K562 (cell line): ENCODE measurements at regions not wholly inside any gene's neighbourhood (a gene's known extent, or its start where the extent isn't known, plus 50 kb on each side); places are given as distances from the start of the nearest gene placed in this dataset.

Source experiments
- ATAC-seq: fragments of 200-7000 bp; cut with Tn5 transposase; 3 replicates; pipeline ENCODE4 v1.9.1; 2020; ENCODE audit warnings: moderate library complexity
- BruUV-seq: library from RNA; stranded (reverse); fragments of 400-500 nt; replicated peaks from 2 replicates; lab custom pipeline; 2021; lab: Mats Ljungman, UMichigan
- CTCF ChIA-PET: fragments of 300-600 bp; formaldehyde crosslinking; extraction: SDS; loops from one replicate; lab custom pipeline; 2021; ENCODE audit warnings: low intra/inter-chr PET ratio; lab: Yijun Ruan, JAX
- POLR2A ChIA-PET: fragments of 300-600, 350-650 bp; sonication (Branson Sonifier 250); formaldehyde crosslinking; extraction: SDS; loops from one replicate; lab custom pipeline; 2021; ENCODE audit warnings: antibody characterized with exemption, inconsistent platforms; lab: Yijun Ruan, JAX
- DNase-seq, 4 experiments: peaks; one replicate each; pipeline versions ENCODE4 v3.0.0 to v3.0.0-alpha.2; 2011 to 2018; ENCODE audit warnings: low spot score in 3 of 4, mixed read lengths in 3 of 4; ENCODE audit errors: extremely low read depth in 1 of 4
- FAIRE-seq: peaks from 2 replicates; lab custom pipeline; 2011; peaks lifted over from hg19 to GRCh38; lab: Jason Lieb, UNC
- H2AFZ ChIP-seq: 2 replicates; pipeline ENCODE4 v1.6.0; 2011; ENCODE audit warnings: low read depth, low read length, control low read depth, inconsistent platforms
- H3K27ac ChIP-seq: fragments of 200-600 bp; 3 replicates; pipeline ENCODE4 v1.8.0; 2011; ENCODE audit warnings: low read depth, mild to moderate bottlenecking, control low read depth, inconsistent platforms, low read length, moderate library complexity, mixed read lengths; ENCODE audit errors: extremely low read depth
- H3K27me3 ChIP-seq, 2 experiments: fragments of 300-600 bp in 1 of 2; 2 replicates in 1 of 2; 3 replicates in 1 of 2; pipeline versions ENCODE4 v1.6.0 to v1.8.0; 2011; ENCODE audit warnings: inconsistent platforms in 2 of 2, low read length in 2 of 2, mild to moderate bottlenecking in 1 of 2, mixed read lengths in 1 of 2, moderate library complexity in 1 of 2; ENCODE audit not compliant: control insufficient read depth in 2 of 2, insufficient read depth in 2 of 2
- H3K36me3 ChIP-seq: fragments of 300-600 bp; 3 replicates; pipeline ENCODE4 v1.8.0; 2011; ENCODE audit warnings: mild to moderate bottlenecking, low read length, inconsistent platforms; ENCODE audit not compliant: control insufficient read depth, insufficient read depth
- H3K4me1 ChIP-seq, 2 experiments: fragments of 200-600 bp in 1 of 2; replicated peaks in 1 of 2; 2 replicates in 1 of 2; 3 replicates in 1 of 2; pipeline versions ENCODE4 v1.5.1 to v1.8.0; 2011; ENCODE audit warnings: inconsistent platforms in 2 of 2, low read length in 2 of 2, mild to moderate bottlenecking in 1 of 2, mixed read lengths in 1 of 2, moderate library complexity in 1 of 2; ENCODE audit not compliant: control insufficient read depth in 2 of 2, insufficient read depth in 2 of 2
- H3K4me2 ChIP-seq: 2 replicates; pipeline ENCODE4 v1.6.1; 2011; ENCODE audit warnings: low read length, control low read depth, inconsistent platforms, mixed read lengths; ENCODE audit not compliant: insufficient read depth
- H3K4me3 ChIP-seq: fragments of 200-600 bp; sonication (generic), shearing (Covaris generic); 2 replicates; pipeline ENCODE4 v1.5.1; 2016; ENCODE audit warnings: control low read depth, inconsistent platforms
- H3K79me2 ChIP-seq: fragments of 200-600 bp; 3 replicates; pipeline ENCODE4 v1.8.0; 2011; ENCODE audit warnings: low read length, inconsistent platforms; ENCODE audit not compliant: control insufficient read depth, insufficient read depth
- H3K9ac ChIP-seq, 2 experiments: 2 replicates each; pipeline versions ENCODE4 v1.6.0 to v1.6.1; 2011; ENCODE audit warnings: low read depth in 2 of 2, low read length in 2 of 2, control low read depth in 1 of 2, inconsistent platforms in 1 of 2, mild to moderate bottlenecking in 1 of 2, mixed read lengths in 1 of 2; ENCODE audit not compliant: insufficient read depth in 1 of 2
- H3K9me1 ChIP-seq: one replicate; pipeline ENCODE4 v1.6.0; 2011; ENCODE audit warnings: inconsistent platforms, mild to moderate bottlenecking, low read length, moderate library complexity; ENCODE audit not compliant: control insufficient read depth, insufficient read depth
- H3K9me3 ChIP-seq: replicated peaks from 2 replicates; pipeline ENCODE4 v1.5.1; 2011; ENCODE audit warnings: low read depth, low read length, inconsistent platforms; ENCODE audit not compliant: control insufficient read depth, insufficient read depth
- H4K20me1 ChIP-seq: replicated peaks from 2 replicates; pipeline ENCODE4 v1.6.1; 2011; ENCODE audit warnings: low read length, inconsistent platforms, mixed read lengths; ENCODE audit not compliant: control insufficient read depth, insufficient read depth
- MCM5 ChIP-seq: fragments of 450-650 bp; IDR thresholded peaks from 2 replicates; pipeline ENCODE4 v1.6.1; 2016; ENCODE audit warnings: low read depth
- PML ChIP-seq: IDR thresholded peaks from 2 replicates; pipeline ENCODE4 v1.6.1; 2012; ENCODE audit warnings: low read length, inconsistent platforms
- SMAD4 ChIP-seq: fragments of 250-450 bp; sonication (Bioruptor Pico); conservative IDR thresholded peaks from 2 replicates; pipeline ENCODE4 v1.8.0; 2021; ENCODE audit warnings: inconsistent platforms, mild to moderate bottlenecking, moderate library complexity
- TAF15 ChIP-seq: fragments of 200-400 bp; formaldehyde crosslinking; IDR thresholded peaks from 2 replicates; pipeline ENCODE4 v1.6.1; 2017; ENCODE audit warnings: mild to moderate bottlenecking, low read depth, low read length, moderate library complexity
- YBX1 ChIP-seq: fragments of 450-650 bp; IDR thresholded peaks from 2 replicates; pipeline ENCODE4 v1.7.1; 2016; ENCODE audit warnings: mild to moderate bottlenecking
- ZNF644 ChIP-seq: fragments of 200-800 bp; sonication (Bioruptor generic); IDR thresholded peaks from 2 replicates; pipeline ENCODE4 v1.6.1; 2016; ENCODE audit warnings: low read depth, missing genetic modification characterization, missing compliant biosample characterization
- WGBS: fragments of 100-300 bp; shearing (Covaris generic); methylation state at CpG from one replicate; pipeline ENCODE4 v1.1.6; 2016; ENCODE audit warnings: low coverage, mixed read lengths; ENCODE audit not compliant: insufficient coverage; ENCODE audit errors: missing lambda C conversion rate; 5-methylcytosine and 5-hydroxymethylcytosine counted together
- in situ Hi-C: fragments of 300-500 bp; cut with MboI; formaldehyde crosslinking; loops from 4 replicates; pipeline ENCODE4 v1.15.0; 2018; ENCODE audit warnings: inconsistent platforms, mixed read lengths
- intact Hi-C: fragments of 100-400 bp; cut with micrococcal nuclease; formaldehyde crosslinking; loops from 2 replicates; pipeline ENCODE4 v1.14.2; 2022
- TF ChIP-seq, protein P1 (sequence below): fragments of 450-650 bp; formaldehyde crosslinking; IDR thresholded peaks from 2 replicates; pipeline ENCODE4 v1.4.0; 2020; ENCODE audit warnings: mild to moderate bottlenecking, moderate library complexity
- TF ChIP-seq, protein P2 (sequence below): fragments of 450-650 bp; IDR thresholded peaks from 2 replicates; pipeline ENCODE4 v1.7.1; 2018; ENCODE audit warnings: mild to moderate bottlenecking, low read depth; ENCODE audit not compliant: partially characterized antibody
- TF ChIP-seq, protein P3 (sequence below), 2 experiments: fragments of 450-650 bp; formaldehyde crosslinking in 1 of 2; IDR thresholded peaks; 2 replicates each; pipeline versions ENCODE4 v1.4.0 to v1.6.1; 2014 to 2020; ENCODE audit warnings: mild to moderate bottlenecking in 2 of 2, borderline replicate concordance in 1 of 2, low read depth in 1 of 2
- TF ChIP-seq, protein P4 (sequence below): sonication (generic); formaldehyde crosslinking; IDR thresholded peaks from 2 replicates; pipeline ENCODE4 v1.8.0; 2022; ENCODE audit warnings: mild to moderate bottlenecking, missing genetic modification reagents

DNA sequence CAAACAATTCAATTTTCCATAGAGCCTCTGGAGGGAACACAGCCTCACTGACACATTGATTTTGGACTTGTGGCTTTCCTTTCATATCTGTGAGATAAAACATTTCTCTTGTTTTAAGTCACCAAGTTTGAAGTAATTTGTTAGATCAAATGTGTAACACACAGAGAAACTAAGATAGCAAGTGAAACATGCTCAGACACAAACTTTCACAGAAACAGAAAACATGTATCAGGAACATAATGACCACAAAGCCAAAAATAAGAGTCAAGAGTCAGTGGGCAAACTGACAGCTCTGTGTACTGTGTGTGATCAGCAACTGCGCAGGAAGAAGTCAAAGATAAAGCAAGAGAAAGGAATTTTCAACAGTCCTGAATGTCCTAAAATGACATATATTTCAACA is 1237.5 kb downstream of the AMY1C start:
- no peaks in the 10 kb centered on the region for H3K27me3 ChIP-seq
- no peaks in the 10 kb centered on the region for H3K9me3 ChIP-seq
- CTCF ChIA-PET: interaction anchor here (0.6 kb wide), 1 partner anchor 101 kb away, joined by 3 read pairs; no protein-coding TSS in a partner anchor
- H2AFZ ChIP-seq: no peak overlapping the region
- in situ Hi-C loops (no loop called here), intact Hi-C loops (no loop called here)
- no peaks in the 10 kb centered on the region for H3K79me2 ChIP-seq
- 0% methylated on average over 1 of the region's 1 CpG for WGBS
- no peaks in the 10 kb centered on the region for H3K4me1 ChIP-seq
- H3K27ac ChIP-seq: no peak overlapping the region
- DNase-seq (no peak), ATAC-seq (no peak), FAIRE-seq (no peak)
- no peak overlapping the region for H3K4me3 ChIP-seq
- no peaks in the 10 kb centered on the region for H3K36me3 ChIP-seq
- H3K9me1 ChIP-seq: no peaks in the 10 kb centered on the region
- no peak overlapping the region for H3K4me2 ChIP-seq
- no TSS peak for BruUV-seq
- no peaks in the 10 kb centered on the region for H4K20me1 ChIP-seq
- POLR2A ChIA-PET: no interaction called here
- H3K9ac ChIP-seq: no peak overlapping the region
- TF ChIP-seq ZNF644 (tag) (no peak), TAF15 (no peak), YBX1 (no peak), MCM5 (no peak), SMAD4 (no peak), PML (no peak)
- TF ChIP-seq, protein P1, sequence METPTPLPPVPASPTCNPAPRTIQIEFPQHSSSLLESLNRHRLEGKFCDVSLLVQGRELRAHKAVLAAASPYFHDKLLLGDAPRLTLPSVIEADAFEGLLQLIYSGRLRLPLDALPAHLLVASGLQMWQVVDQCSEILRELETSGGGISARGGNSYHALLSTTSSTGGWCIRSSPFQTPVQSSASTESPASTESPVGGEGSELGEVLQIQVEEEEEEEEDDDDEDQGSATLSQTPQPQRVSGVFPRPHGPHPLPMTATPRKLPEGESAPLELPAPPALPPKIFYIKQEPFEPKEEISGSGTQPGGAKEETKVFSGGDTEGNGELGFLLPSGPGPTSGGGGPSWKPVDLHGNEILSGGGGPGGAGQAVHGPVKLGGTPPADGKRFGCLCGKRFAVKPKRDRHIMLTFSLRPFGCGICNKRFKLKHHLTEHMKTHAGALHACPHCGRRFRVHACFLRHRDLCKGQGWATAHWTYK (CRISPR knock-in tag): no peak
- TF ChIP-seq, protein P2, sequence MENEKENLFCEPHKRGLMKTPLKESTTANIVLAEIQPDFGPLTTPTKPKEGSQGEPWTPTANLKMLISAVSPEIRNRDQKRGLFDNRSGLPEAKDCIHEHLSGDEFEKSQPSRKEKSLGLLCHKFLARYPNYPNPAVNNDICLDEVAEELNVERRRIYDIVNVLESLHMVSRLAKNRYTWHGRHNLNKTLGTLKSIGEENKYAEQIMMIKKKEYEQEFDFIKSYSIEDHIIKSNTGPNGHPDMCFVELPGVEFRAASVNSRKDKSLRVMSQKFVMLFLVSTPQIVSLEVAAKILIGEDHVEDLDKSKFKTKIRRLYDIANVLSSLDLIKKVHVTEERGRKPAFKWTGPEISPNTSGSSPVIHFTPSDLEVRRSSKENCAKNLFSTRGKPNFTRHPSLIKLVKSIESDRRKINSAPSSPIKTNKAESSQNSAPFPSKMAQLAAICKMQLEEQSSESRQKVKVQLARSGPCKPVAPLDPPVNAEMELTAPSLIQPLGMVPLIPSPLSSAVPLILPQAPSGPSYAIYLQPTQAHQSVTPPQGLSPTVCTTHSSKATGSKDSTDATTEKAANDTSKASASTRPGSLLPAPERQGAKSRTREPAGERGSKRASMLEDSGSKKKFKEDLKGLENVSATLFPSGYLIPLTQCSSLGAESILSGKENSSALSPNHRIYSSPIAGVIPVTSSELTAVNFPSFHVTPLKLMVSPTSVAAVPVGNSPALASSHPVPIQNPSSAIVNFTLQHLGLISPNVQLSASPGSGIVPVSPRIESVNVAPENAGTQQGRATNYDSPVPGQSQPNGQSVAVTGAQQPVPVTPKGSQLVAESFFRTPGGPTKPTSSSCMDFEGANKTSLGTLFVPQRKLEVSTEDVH: no peak
- TF ChIP-seq, protein P3, sequence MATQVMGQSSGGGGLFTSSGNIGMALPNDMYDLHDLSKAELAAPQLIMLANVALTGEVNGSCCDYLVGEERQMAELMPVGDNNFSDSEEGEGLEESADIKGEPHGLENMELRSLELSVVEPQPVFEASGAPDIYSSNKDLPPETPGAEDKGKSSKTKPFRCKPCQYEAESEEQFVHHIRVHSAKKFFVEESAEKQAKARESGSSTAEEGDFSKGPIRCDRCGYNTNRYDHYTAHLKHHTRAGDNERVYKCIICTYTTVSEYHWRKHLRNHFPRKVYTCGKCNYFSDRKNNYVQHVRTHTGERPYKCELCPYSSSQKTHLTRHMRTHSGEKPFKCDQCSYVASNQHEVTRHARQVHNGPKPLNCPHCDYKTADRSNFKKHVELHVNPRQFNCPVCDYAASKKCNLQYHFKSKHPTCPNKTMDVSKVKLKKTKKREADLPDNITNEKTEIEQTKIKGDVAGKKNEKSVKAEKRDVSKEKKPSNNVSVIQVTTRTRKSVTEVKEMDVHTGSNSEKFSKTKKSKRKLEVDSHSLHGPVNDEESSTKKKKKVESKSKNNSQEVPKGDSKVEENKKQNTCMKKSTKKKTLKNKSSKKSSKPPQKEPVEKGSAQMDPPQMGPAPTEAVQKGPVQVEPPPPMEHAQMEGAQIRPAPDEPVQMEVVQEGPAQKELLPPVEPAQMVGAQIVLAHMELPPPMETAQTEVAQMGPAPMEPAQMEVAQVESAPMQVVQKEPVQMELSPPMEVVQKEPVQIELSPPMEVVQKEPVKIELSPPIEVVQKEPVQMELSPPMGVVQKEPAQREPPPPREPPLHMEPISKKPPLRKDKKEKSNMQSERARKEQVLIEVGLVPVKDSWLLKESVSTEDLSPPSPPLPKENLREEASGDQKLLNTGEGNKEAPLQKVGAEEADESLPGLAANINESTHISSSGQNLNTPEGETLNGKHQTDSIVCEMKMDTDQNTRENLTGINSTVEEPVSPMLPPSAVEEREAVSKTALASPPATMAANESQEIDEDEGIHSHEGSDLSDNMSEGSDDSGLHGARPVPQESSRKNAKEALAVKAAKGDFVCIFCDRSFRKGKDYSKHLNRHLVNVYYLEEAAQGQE (IDR thresholded peaks at IDR 0.05; ENCODE audit: borderline replicate concordance): no peak
- TF ChIP-seq, protein P3 (CRISPR knock-in tag; IDR thresholded peaks at IDR 0.05; ENCODE audit: low read depth): no peak
- TF ChIP-seq, protein P4, sequence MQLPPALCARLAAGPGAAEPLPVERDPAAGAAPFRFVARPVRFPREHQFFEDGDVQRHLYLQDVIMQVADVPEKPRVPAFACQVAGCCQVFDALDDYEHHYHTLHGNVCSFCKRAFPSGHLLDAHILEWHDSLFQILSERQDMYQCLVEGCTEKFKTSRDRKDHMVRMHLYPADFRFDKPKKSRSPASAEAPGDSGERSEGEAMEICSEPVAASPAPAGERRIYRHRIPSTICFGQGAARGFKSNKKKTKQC (CRISPR knock-in tag): no peak
